WTC11 (cell line): ENCODE measurements at regions not wholly inside any gene's neighbourhood (a gene's known extent, or its start where the extent isn't known, plus 50 kb on each side); places are given as distances from the start of the nearest gene placed in this dataset.

ENCODE experiments used
- ATF3 ChIP-seq: sonication (generic); formaldehyde crosslinking; conservative IDR thresholded peaks from 2 replicates; pipeline ENCODE4 v1.8.1; 2022; ENCODE audit warnings: mild to moderate bottlenecking, missing genetic modification reagents
- KAT7 ChIP-seq: sonication (generic); formaldehyde crosslinking; IDR thresholded peaks from 2 replicates; pipeline ENCODE4 v1.8.1; 2023; ENCODE audit warnings: missing genetic modification reagents, mild to moderate bottlenecking, borderline replicate concordance
- NFYB ChIP-seq: sonication (generic); formaldehyde crosslinking; conservative IDR thresholded peaks from 2 replicates; pipeline ENCODE4 v1.8.0; 2022; ENCODE audit warnings: low read depth, missing genetic modification reagents
- SP1 ChIP-seq: sonication (generic); formaldehyde crosslinking; conservative IDR thresholded peaks from 2 replicates; pipeline ENCODE4 v1.8.1; 2022; ENCODE audit warnings: missing genetic modification reagents
- ZBTB43 ChIP-seq: sonication (generic); formaldehyde crosslinking; IDR thresholded peaks from 2 replicates; pipeline ENCODE4 v1.8.1; 2023; ENCODE audit warnings: mild to moderate bottlenecking, missing genetic modification reagents
- TF ChIP-seq, protein P1 (sequence below): sonication (generic); formaldehyde crosslinking; IDR thresholded peaks from 2 replicates; pipeline ENCODE4 v1.8.0; 2022; ENCODE audit warnings: mild to moderate bottlenecking, missing genetic modification reagents

DNA sequence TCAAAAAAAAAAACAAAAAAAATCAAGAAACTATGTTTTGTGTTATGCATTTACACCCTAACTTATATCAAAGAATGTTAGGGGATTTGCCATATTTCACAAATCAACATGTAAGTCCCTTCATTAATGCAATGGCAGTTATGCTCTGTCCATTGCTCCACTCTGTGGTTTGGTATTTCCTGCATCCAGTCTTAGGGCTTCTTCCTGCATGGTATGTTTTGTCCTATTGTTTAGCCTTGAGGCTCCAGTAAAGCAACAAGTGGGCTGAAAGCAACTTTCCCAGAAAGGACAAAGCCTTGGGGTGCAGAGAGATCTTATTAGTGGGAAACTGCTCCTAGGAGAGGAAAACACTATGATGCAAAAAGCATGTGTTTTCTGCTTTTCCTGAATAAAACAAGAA lies 474.1 kb downstream of the IRS1 start:
- no peak for TF ChIP-seq KAT7 (CRISPR knock-in tag)
- no peak for TF ChIP-seq SP1 (CRISPR knock-in tag)
- TF ChIP-seq ATF3 (CRISPR knock-in tag): no peak
- TF ChIP-seq, protein P1, sequence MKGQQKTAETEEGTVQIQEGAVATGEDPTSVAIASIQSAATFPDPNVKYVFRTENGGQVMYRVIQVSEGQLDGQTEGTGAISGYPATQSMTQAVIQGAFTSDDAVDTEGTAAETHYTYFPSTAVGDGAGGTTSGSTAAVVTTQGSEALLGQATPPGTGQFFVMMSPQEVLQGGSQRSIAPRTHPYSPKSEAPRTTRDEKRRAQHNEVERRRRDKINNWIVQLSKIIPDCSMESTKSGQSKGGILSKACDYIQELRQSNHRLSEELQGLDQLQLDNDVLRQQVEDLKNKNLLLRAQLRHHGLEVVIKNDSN (CRISPR knock-in tag): no peak
- no peak for TF ChIP-seq NFYB (CRISPR knock-in tag)
- TF ChIP-seq ZBTB43 (CRISPR knock-in tag): no peak
